CD4-positive, CD25-positive, alpha-beta regulatory T cell (primary cell): ENCODE measurements at regions not wholly inside any gene's neighbourhood (a gene's known extent, or its start where the extent isn't known, plus 50 kb on each side); places are given as distances from the start of the nearest gene placed in this dataset.

Source experiments
- ATAC-seq, 2 donors: fragments of 150-1000 bp; cut with Tn5 transposase; one replicate each; pipeline ENCODE4 v1.10.0; 2021; ENCODE audit warnings: low read depth in 2 of 2, moderate number of reproducible peaks in 2 of 2, moderate library complexity in 1 of 2
- DNase-seq, 3 donors: peaks; one replicate each; pipeline versions ENCODE4 v3.0.0 to v3.0.0-alpha.2; 2012 to 2022; ENCODE audit warnings: mixed read lengths in 1 of 3
- H3K27ac ChIP-seq: one replicate; pipeline ENCODE4 v1.7.0; 2013; ENCODE audit warnings: mild to moderate bottlenecking, low read length; ENCODE audit not compliant: insufficient read depth, poor library complexity, severe bottlenecking
- H3K27me3 ChIP-seq: one replicate; pipeline ENCODE4 v1.7.0; 2013; ENCODE audit warnings: low read length; ENCODE audit not compliant: control insufficient read depth, insufficient read depth
- H3K36me3 ChIP-seq: one replicate; pipeline ENCODE4 v1.7.0; 2013; ENCODE audit warnings: mild to moderate bottlenecking, low read length, moderate library complexity; ENCODE audit not compliant: control insufficient read depth, insufficient read depth
- H3K4me1 ChIP-seq: 2 replicates; pipeline ENCODE4 v1.7.0; 2013; ENCODE audit warnings: mild to moderate bottlenecking, low read length; ENCODE audit not compliant: insufficient read depth, control insufficient read depth, poor library complexity, severe bottlenecking
- H3K4me3 ChIP-seq: one replicate; pipeline ENCODE4 v1.7.0; 2013; ENCODE audit warnings: low read depth, mild to moderate bottlenecking, low read length, moderate library complexity
- H3K9me3 ChIP-seq, 2 experiments: 1 replicate in 1 of 2; 2 replicates in 1 of 2; pipeline ENCODE4 v1.7.0; 2013; ENCODE audit warnings: low read length in 2 of 2, mild to moderate bottlenecking in 1 of 2, moderate library complexity in 1 of 2; ENCODE audit not compliant: control insufficient read depth in 2 of 2
- H3K27ac Mint-ChIP-seq, 3 donors: one replicate each; pipeline ENCODE4 v1.8.0; 2020 to 2022; ENCODE audit warnings: mild to moderate bottlenecking in 3 of 3, mixed read lengths in 3 of 3, moderate library complexity in 2 of 3
- H3K27me3 Mint-ChIP-seq: one replicate; pipeline ENCODE4 v1.8.0; 2022; ENCODE audit warnings: mild to moderate bottlenecking, mixed read lengths
- H3K36me3 Mint-ChIP-seq: one replicate; pipeline ENCODE4 v1.8.0; 2020; ENCODE audit warnings: mixed read lengths
- H3K4me1 Mint-ChIP-seq, 4 donors: one replicate each; pipeline ENCODE4 v1.8.0; 2020 to 2022; ENCODE audit warnings: mixed read lengths in 4 of 4, mild to moderate bottlenecking in 1 of 4
- H3K4me3 Mint-ChIP-seq, 4 donors: one replicate each; pipeline ENCODE4 v1.8.0; 2020 to 2022; ENCODE audit warnings: mild to moderate bottlenecking in 4 of 4, mixed read lengths in 4 of 4, moderate library complexity in 3 of 4
- H3K9me3 Mint-ChIP-seq, 7 donors: one replicate each; pipeline ENCODE4 v1.8.0; 2020 to 2022; ENCODE audit warnings: mixed read lengths in 7 of 7, mild to moderate bottlenecking in 3 of 7, moderate library complexity in 2 of 7

DNA sequence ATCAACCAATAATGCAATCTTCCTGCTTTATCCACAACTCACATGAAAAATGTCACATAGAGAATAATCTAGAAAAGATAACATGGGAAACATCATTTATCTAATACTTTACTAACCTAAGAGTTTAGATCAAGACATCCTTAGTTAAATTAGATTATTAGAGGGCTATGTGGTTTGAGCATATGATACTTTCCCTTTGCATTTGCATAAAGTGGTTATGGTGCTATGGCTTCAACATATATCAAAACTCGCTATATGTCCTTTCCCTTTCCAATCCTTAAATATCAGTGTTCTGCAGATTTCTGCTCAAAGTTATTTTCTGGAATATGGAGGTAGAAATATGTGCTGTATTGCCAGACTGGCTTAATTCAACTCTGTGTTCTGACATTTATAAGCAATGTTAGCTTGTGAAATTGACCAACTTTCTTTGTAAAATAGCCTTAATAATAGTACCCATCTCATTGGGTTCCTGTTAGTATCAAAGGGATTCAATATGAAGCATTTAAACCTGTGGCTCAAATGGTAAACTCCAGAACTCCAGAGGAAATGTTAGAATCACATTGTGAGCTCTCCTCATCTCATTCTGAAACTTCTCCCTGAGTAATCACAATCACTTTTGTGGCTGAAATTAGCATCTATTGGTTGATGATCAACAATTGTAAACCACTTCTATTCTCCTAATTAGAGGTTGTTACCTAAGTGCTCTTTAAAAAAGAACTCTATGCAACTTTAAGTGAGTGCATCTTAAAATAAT, 1089.9 kb upstream of the SLC39A10 start:
- H3K27ac Mint-ChIP-seq = no peak overlapping the region
- Histone ChIP-seq H3K36me3 (no peaks in the 10 kb centered on the region), H3K27me3 (no peaks in the 10 kb centered on the region), H3K27ac (no peak overlapping the region), H3K4me1 (no peaks in the 10 kb centered on the region), H3K9me3 (no peaks in the 10 kb centered on the region), H3K4me3 (no peak overlapping the region)
- DNase-seq = no peak
- H3K27me3 Mint-ChIP-seq = no peaks in the 10 kb centered on the region
- H3K9me3 Mint-ChIP-seq = peaks cover 0 to 5% (median 0%) of the 10 kb centered on the region in 7 donors
- no peaks in the 10 kb centered on the region for H3K4me1 Mint-ChIP-seq
- ATAC-seq = no peak
- no peaks in the 10 kb centered on the region for H3K36me3 Mint-ChIP-seq
- H3K4me3 Mint-ChIP-seq = no peak overlapping the region

DNA sequence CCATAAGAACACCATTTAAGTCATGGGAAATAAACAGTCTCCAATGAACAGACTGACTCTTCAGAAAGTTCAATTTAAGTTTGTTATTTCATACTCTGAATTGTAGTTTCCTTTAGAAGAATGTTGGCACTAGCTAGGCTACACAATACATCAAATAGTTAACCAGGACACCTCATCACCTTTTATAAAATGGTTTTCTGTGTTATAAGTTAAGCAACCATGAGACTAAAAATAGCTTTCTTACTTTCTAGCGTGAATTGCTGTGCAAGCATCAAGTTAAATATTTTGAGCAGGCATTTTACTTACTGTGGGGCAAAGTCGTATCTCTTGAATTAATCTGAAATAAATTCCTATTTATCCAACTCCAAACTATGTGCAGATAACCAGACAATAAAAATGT, 1092.6 kb upstream of the SLC39A10 start:
- H3K4me1 Mint-ChIP-seq = no peaks in the 10 kb centered on the region
- peaks cover 0 to 5% (median 0%) of the 10 kb centered on the region in 7 donors for H3K9me3 Mint-ChIP-seq
- no peaks in the 10 kb centered on the region for H3K36me3 Mint-ChIP-seq
- no peak overlapping the region for H3K4me3 Mint-ChIP-seq
- no peak overlapping the region for H3K27ac Mint-ChIP-seq
- DNase-seq (no peak), ATAC-seq (no peak)
- no peaks in the 10 kb centered on the region for H3K36me3 ChIP-seq
- no peaks in the 10 kb centered on the region for H3K27me3 ChIP-seq
- H3K4me3 ChIP-seq = no peak overlapping the region
- no peak overlapping the region for H3K27ac ChIP-seq
- no peaks in the 10 kb centered on the region for H3K27me3 Mint-ChIP-seq
- H3K4me1 ChIP-seq = no peaks in the 10 kb centered on the region
- H3K9me3 ChIP-seq = no peaks in the 10 kb centered on the region

DNA sequence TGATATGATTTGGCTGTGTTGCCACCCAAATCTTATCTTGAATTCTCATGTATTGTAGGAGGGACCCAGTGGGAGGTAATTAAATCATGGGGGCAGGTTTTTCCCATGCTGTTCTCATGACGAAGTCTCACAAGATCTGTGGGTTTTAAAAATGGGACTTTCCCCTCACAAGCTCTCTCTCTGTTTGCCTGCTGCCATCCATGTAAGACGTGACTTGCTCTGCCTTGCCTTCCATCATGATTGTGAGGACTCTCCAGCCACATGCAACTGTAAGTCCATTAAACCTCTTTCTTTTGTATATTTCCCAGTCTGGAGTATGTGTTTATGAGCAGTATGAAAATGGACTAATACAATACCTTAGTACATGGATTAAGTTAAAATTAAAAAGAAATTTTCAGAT, 1094.7 kb upstream of the SLC39A10 start:
- Histone ChIP-seq H3K36me3 (no peaks in the 10 kb centered on the region), H3K27ac (no peak overlapping the region), H3K9me3 (no peaks in the 10 kb centered on the region), H3K4me3 (no peak overlapping the region), H3K4me1 (no peaks in the 10 kb centered on the region), H3K27me3 (no peaks in the 10 kb centered on the region)
- no peaks in the 10 kb centered on the region for H3K9me3 Mint-ChIP-seq
- H3K27ac Mint-ChIP-seq = no peak overlapping the region
- ATAC-seq (no peak), DNase-seq (no peak)
- no peaks in the 10 kb centered on the region for H3K36me3 Mint-ChIP-seq
- no peaks in the 10 kb centered on the region for H3K27me3 Mint-ChIP-seq
- no peak overlapping the region for H3K4me3 Mint-ChIP-seq
- H3K4me1 Mint-ChIP-seq = no peaks in the 10 kb centered on the region

DNA sequence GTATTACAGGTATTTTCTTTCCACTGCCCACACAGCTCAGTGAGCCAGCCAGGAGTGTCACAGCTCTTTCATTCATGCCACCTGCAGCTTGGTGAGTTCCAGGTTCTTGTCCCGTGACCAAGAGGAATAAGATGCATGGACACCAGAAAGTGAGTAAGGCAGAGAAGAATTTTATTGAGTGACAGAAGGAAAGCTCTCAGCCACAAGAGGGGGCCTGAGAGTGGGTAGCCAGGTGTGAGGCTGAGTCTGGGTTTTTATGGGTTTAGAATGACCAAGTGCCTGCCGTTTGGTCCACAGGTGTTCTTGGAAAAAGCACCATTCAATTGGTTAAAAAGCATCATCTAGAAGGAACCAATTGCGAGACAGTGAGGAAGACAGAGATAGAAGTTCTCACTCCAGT, 1097.1 kb upstream of the SLC39A10 start:
- Histone ChIP-seq H3K36me3 (no peaks in the 10 kb centered on the region), H3K4me3 (no peak overlapping the region), H3K27me3 (no peaks in the 10 kb centered on the region), H3K27ac (no peak overlapping the region), H3K9me3 (no peaks in the 10 kb centered on the region), H3K4me1 (no peaks in the 10 kb centered on the region)
- H3K4me1 Mint-ChIP-seq = no peaks in the 10 kb centered on the region
- H3K4me3 Mint-ChIP-seq = no peak overlapping the region
- no peaks in the 10 kb centered on the region for H3K27me3 Mint-ChIP-seq
- H3K36me3 Mint-ChIP-seq = no peaks in the 10 kb centered on the region
- DNase-seq = no peak
- no peaks in the 10 kb centered on the region for H3K9me3 Mint-ChIP-seq
- ATAC-seq = no peak
- H3K27ac Mint-ChIP-seq = no peak overlapping the region

DNA sequence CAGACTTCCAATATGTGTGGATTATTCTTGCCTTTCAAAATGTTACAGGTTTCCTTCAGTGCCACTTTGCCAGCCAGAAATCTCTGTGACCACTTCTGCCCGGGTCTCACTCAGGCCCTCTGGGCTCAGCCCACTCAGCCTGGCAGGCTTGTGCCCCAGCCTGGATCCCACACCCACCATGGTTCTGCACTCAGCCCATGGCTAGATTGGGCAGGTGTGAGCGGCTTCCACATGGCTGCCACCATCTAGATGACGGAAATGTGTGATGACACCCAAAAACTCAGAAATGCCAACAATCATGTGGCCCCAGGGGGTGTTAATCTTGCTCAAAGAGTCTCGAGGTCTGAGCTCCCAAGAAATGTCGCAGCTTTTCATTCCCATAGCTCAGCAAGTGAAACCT, 1097.5 kb upstream of the SLC39A10 start:
- no peaks in the 10 kb centered on the region for H3K4me1 ChIP-seq
- H3K36me3 ChIP-seq = no peaks in the 10 kb centered on the region
- DNase-seq (no peak), ATAC-seq (no peak)
- no peak overlapping the region for H3K27ac Mint-ChIP-seq
- no peaks in the 10 kb centered on the region for H3K36me3 Mint-ChIP-seq
- no peaks in the 10 kb centered on the region for H3K4me1 Mint-ChIP-seq
- H3K27me3 ChIP-seq = no peaks in the 10 kb centered on the region
- no peak overlapping the region for H3K27ac ChIP-seq
- H3K4me3 ChIP-seq = no peak overlapping the region
- H3K4me3 Mint-ChIP-seq = no peak overlapping the region
- no peaks in the 10 kb centered on the region for H3K27me3 Mint-ChIP-seq
- H3K9me3 ChIP-seq = no peaks in the 10 kb centered on the region
- no peaks in the 10 kb centered on the region for H3K9me3 Mint-ChIP-seq

DNA sequence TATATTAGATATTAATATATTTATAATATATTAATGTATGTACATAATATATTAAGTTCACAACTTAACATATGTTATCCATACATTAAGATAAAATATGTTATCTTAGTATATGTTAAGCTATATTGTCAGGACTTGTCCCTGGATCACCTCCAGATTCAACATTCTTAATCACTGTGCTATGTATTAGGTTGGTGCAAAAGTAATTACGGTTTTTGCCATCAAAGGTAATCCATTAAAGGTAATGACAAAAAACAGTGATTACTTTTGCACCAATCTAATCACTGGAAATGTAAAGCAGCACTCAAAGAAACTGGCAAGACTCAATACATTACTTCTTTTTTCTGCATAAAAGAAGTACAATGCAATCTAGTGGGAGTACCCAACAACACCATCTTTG, 1099.0 kb upstream of the SLC39A10 start:
- Mint-ChIP-seq H3K27ac (no peak overlapping the region), H3K27me3 (no peaks in the 10 kb centered on the region), H3K9me3 (no peaks in the 10 kb centered on the region), H3K36me3 (no peaks in the 10 kb centered on the region), H3K4me3 (no peak overlapping the region), H3K4me1 (no peaks in the 10 kb centered on the region)
- DNase-seq = no peak
- no peak overlapping the region for H3K4me3 ChIP-seq
- H3K4me1 ChIP-seq = no peaks in the 10 kb centered on the region
- H3K27ac ChIP-seq = no peak overlapping the region
- H3K9me3 ChIP-seq = no peaks in the 10 kb centered on the region
- H3K36me3 ChIP-seq = no peaks in the 10 kb centered on the region
- no peaks in the 10 kb centered on the region for H3K27me3 ChIP-seq
- ATAC-seq = no peak

DNA sequence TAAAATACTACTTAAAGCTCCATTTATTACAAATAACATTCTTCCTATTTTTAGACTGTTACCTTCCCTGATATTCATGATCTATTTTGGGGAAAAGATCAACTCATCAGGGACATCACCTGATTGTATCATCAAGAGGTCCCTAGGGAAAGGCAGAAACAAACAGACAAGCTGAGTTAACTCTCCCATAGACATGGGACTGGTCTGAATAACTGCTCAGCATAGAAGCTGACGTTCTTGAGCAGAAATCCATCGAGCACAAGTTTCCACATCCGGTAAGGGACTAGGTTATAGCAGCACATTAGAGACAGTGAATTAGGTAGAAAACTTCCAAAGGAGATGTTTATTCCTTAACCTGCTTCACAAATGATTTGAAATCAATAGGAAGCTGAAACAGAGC, 1100.4 kb upstream of the SLC39A10 start:
- Mint-ChIP-seq H3K27me3 (no peaks in the 10 kb centered on the region), H3K4me1 (no peaks in the 10 kb centered on the region), H3K4me3 (no peak overlapping the region), H3K27ac (no peak overlapping the region), H3K9me3 (no peaks in the 10 kb centered on the region), H3K36me3 (no peaks in the 10 kb centered on the region)
- Histone ChIP-seq H3K36me3 (no peaks in the 10 kb centered on the region), H3K9me3 (no peaks in the 10 kb centered on the region), H3K4me1 (no peaks in the 10 kb centered on the region), H3K4me3 (no peak overlapping the region), H3K27me3 (no peaks in the 10 kb centered on the region), H3K27ac (no peak overlapping the region)
- DNase-seq = no peak
- no peak for ATAC-seq

DNA sequence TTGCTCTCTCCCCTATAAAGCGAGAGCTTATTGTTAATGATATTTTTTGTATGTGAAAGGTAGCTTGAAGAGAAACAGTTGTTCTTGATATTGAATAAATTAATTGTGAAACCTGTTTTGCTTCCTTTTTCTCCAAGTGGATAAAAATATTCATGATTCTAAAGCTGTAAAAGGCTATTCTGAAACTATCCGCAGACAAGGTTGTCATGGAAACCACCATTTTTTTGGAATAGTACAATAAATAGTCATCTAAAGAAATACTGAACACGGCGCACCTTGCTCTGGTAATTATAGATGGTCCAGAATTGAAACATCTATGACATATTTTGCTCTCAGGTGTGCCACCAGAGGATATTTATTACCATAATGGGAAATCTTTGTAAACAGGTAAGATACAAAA, 1103.0 kb upstream of the SLC39A10 start:
- ATAC-seq (no peak), DNase-seq (no peak)
- H3K27ac Mint-ChIP-seq = no peak overlapping the region
- no peaks in the 10 kb centered on the region for H3K9me3 Mint-ChIP-seq
- no peak overlapping the region for H3K4me3 ChIP-seq
- no peaks in the 10 kb centered on the region for H3K27me3 ChIP-seq
- H3K36me3 ChIP-seq = no peaks in the 10 kb centered on the region
- no peaks in the 10 kb centered on the region for H3K4me1 Mint-ChIP-seq
- H3K27me3 Mint-ChIP-seq = no peaks in the 10 kb centered on the region
- no peaks in the 10 kb centered on the region for H3K4me1 ChIP-seq
- H3K36me3 Mint-ChIP-seq = no peaks in the 10 kb centered on the region
- H3K9me3 ChIP-seq = no peaks in the 10 kb centered on the region
- H3K4me3 Mint-ChIP-seq = no peak overlapping the region
- no peak overlapping the region for H3K27ac ChIP-seq
